Tibial nerve (tissue), 4 donors: ENCODE measurements at regions not wholly inside any gene's neighbourhood (a gene's known extent, or its start where the extent isn't known, plus 50 kb on each side); places are given as distances from the start of the nearest gene placed in this dataset.

ENCODE experiments used
- DNase-seq, 2 donors: peaks; one replicate each; pipeline ENCODE4 v3.0.0-alpha.2; 2019; ENCODE audit warnings: low spot score in 2 of 2
- H3K27ac ChIP-seq, 4 donors: fragments of 200-600 bp; sonication (generic) in 3 of 4; one replicate each; pipeline ENCODE4 v1.5.1; 2017 to 2019; ENCODE audit warnings: mild to moderate bottlenecking in 1 of 4
- H3K27me3 ChIP-seq, 2 donors: fragments of 200-600 bp; sonication (generic) in 1 of 2; one replicate each; pipeline versions ENCODE4 v1.5.1 to v1.6.0; 2017 to 2019
- H3K36me3 ChIP-seq, 3 donors: fragments of 200-600 bp; sonication (generic); one replicate each; pipeline ENCODE4 v1.5.1; 2018 to 2019
- H3K4me1 ChIP-seq, 4 donors: fragments of 200-600 bp; sonication (generic) in 3 of 4; one replicate each; pipeline ENCODE4 v1.5.1; 2017 to 2019
- H3K4me3 ChIP-seq, 4 donors: fragments of 200-600 bp; sonication (generic) in 3 of 4; one replicate each; pipeline ENCODE4 v1.5.1; 2017 to 2019; ENCODE audit warnings: mild to moderate bottlenecking in 1 of 4, moderate library complexity in 1 of 4
- H3K9me3 ChIP-seq, 4 donors: fragments of 200-600 bp; sonication (generic) in 3 of 4; one replicate each; pipeline ENCODE4 v1.5.1; 2017 to 2019
- EP300 ChIP-seq, 2 donors: sonication (generic); formaldehyde crosslinking; IDR thresholded peaks; one replicate each; pipeline ENCODE4 v1.6.1; 2017; ENCODE audit warnings: antibody characterized with exemption in 2 of 2, mild to moderate bottlenecking in 1 of 2
- POLR2A ChIP-seq, 2 donors: fragments of 450-650 bp; IDR thresholded peaks; one replicate each; pipeline ENCODE4 v1.6.1; 2017; ENCODE audit warnings: antibody characterized with exemption in 2 of 2, mild to moderate bottlenecking in 2 of 2, moderate library complexity in 2 of 2
- WGBS, 2 donors: methylation state at CpG; one replicate each; pipeline ENCODE4 v1.1.5; 2018; 5-methylcytosine and 5-hydroxymethylcytosine counted together
- TF ChIP-seq, protein P1 (sequence below), 5 experiments: fragments of 200-600 bp in 3 of 5; fragments of 450-650 bp in 2 of 5; sonication (generic) in 3 of 5; IDR thresholded peaks; one replicate each; pipeline ENCODE4 v1.5.1; 2016 to 2019; ENCODE audit warnings: antibody characterized with exemption in 5 of 5, mild to moderate bottlenecking in 3 of 5, moderate library complexity in 2 of 5

DNA sequence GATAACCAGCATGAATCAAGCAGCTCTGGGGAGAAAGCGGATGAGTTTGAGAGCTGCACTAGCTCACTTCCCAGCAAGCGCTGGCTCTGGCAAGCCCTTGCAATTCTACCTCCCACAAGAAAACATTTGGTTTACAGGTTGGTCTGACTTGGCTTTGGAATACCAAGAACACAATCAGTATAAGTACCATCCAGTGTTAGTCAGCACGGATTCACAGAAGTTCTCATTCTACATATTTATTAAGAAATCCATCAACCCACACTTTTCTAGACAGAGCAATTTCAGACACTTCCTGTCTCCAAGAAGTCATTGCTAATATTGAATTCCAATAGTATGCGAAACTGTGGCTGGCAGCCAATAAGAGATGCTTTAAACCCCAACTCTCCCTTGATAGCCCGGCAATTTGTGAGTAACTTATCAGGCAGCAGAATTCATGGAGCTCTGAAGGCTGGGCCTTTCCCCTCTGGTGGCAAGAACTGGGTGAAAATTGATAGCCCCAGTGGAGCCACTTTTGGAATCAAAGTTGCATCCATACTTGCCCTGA, 59.4 kb upstream of the WASF3 start:
- H3K4me1 ChIP-seq, result peaks cover 0 to 18% (median 0%) of the 10 kb centered on the region in 4 donors
- H3K9me3 ChIP-seq, result no peaks in the 10 kb centered on the region
- no peaks in the 10 kb centered on the region for H3K36me3 ChIP-seq
- TF ChIP-seq POLR2A (IDR thresholded peaks at IDR 0.05), result no peak
- TF ChIP-seq, protein P1, sequence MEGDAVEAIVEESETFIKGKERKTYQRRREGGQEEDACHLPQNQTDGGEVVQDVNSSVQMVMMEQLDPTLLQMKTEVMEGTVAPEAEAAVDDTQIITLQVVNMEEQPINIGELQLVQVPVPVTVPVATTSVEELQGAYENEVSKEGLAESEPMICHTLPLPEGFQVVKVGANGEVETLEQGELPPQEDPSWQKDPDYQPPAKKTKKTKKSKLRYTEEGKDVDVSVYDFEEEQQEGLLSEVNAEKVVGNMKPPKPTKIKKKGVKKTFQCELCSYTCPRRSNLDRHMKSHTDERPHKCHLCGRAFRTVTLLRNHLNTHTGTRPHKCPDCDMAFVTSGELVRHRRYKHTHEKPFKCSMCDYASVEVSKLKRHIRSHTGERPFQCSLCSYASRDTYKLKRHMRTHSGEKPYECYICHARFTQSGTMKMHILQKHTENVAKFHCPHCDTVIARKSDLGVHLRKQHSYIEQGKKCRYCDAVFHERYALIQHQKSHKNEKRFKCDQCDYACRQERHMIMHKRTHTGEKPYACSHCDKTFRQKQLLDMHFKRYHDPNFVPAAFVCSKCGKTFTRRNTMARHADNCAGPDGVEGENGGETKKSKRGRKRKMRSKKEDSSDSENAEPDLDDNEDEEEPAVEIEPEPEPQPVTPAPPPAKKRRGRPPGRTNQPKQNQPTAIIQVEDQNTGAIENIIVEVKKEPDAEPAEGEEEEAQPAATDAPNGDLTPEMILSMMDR (IDR thresholded peaks at IDR 0.05), result no peak
- TF ChIP-seq EP300 (IDR thresholded peaks at IDR 0.05), result no peak
- DNase-seq, result no peak
- H3K27me3 ChIP-seq, result no peaks in the 10 kb centered on the region
- no peak overlapping the region for H3K4me3 ChIP-seq
- WGBS, 2 donors, result 42 to 49% methylated on average over 5 of the region's 5 CpGs
- no peak overlapping the region for H3K27ac ChIP-seq

DNA sequence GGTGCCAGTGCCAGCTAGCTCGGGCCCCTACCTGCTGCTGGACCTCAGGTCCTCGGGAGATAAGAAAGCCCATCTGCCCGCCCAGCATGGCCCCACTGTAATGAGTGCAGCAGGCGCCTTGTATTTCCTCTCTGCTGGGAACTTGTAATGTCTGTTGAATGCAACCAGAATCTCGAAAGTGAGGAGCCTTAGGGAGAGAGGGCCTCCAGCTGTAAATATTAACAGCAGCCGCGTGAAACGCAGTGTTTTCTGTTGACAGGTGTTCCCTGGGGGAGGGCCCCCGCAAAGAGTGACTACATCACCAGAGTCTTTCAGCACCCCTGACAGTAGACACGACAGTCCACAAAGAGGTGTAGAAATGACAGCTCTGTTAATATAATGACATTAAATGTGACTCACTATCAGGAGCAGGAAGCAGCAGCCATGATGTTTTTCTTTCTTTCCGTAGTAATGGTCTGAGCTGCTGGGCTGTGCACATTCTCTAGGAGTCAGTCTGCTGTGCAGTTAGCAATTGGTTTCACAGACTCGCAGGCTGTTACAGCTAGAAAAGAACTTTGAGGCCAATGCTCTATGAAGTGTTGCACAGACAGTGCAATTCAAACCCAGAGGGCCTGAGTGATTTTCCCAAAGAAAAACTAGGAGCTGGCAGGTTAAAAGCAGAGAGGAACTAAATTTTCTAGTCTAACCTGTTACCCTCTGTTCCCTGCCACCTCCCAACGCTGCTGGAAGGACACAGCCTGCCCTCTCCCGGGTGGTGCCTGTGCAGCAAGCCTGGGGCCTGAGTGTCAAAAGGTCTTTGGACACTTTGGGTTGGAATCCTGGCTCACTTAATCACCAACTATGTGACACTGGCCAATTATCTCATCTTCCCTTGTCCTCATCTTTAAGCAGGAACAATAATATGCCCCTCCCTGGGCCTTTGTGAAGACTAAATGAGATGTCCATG, 58.6 kb upstream of the WASF3 start:
- Histone ChIP-seq H3K27ac (no peak overlapping the region), H3K4me1 (peaks cover 0 to 18% (median 0%) of the 10 kb centered on the region in 4 donors), H3K4me3 (no peak overlapping the region), H3K27me3 (no peaks in the 10 kb centered on the region), H3K36me3 (no peaks in the 10 kb centered on the region), H3K9me3 (no peaks in the 10 kb centered on the region)
- no peak for DNase-seq
- 43 to 44% methylated on average over 12 to 14 of the region's 14 CpGs for WGBS, 2 donors
- no peak for TF ChIP-seq EP300 (IDR thresholded peaks at IDR 0.05)
- TF ChIP-seq, protein P1 (IDR thresholded peaks at IDR 0.05), result no peak
- no peak for TF ChIP-seq POLR2A (IDR thresholded peaks at IDR 0.05)

DNA sequence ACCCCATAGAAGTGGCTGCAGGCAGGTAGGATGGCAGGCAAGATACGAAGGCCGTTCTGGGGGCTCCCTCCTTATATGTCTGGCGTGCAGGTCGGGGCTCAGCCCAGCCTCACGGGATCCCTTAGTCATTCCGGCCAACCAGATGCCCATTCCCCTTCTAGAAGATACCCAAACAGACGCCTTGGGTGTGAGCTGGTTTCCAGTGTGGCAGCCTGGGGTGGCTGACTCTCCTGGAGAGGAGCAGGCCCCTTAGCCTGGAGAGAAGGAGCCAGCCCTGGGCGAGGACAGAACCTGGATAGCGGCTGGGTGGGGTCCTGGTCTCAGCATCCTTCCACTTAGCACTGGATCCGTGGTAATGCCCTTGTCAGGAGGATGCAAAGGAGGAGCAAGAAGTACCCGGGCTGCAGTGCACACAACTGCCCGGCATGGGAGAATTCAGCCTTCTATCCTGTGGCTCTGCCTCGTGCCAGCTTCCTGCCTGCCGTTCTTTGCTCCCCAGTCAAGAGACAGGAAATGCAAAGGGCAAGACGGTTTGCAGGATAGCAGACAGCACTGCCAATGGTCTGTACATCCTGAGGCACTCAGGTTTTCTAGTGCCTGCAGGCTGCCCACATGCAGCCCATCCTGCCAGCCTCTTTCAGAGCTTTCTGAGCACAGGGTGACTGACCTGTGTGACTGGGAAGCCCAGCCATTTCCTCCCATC, 56.7 kb upstream of the WASF3 start:
- DNase-seq, result no peak
- TF ChIP-seq EP300 (IDR thresholded peaks at IDR 0.05) (no peak), POLR2A (IDR thresholded peaks at IDR 0.05) (no peak)
- TF ChIP-seq, protein P1 (IDR thresholded peaks at IDR 0.05), result no peak
- no peak overlapping the region for H3K4me3 ChIP-seq
- H3K4me1 ChIP-seq, result peaks cover 0 to 18% (median 0%) of the 10 kb centered on the region in 4 donors
- H3K9me3 ChIP-seq, result no peaks in the 10 kb centered on the region
- WGBS, 2 donors, result 71 to 77% methylated on average over 15 of the region's 15 CpGs
- H3K36me3 ChIP-seq, result no peaks in the 10 kb centered on the region
- no peaks in the 10 kb centered on the region for H3K27me3 ChIP-seq
- H3K27ac ChIP-seq, result no peak overlapping the region

DNA sequence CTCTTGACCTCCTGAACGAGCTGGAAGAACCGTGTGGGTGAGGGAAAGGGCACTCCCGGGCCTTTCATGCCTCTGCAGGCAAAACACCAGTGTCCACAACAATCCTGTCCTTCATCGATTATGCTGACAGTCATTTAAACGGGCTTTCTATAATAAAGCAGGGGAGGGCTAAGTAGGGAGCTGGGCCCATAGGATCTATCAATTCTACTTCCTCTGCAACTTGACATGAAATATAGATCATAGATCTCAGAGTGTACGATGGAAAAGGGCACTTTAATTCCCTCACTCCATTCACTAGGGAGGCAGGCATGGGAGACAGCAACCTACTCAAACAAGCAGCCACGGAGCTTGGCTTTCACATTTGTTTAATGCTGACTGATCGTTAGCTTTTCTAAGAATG, 55.8 kb upstream of the WASF3 start:
- no peak for TF ChIP-seq EP300 (IDR thresholded peaks at IDR 0.05)
- TF ChIP-seq, protein P1 (IDR thresholded peaks at IDR 0.05), result no peak
- TF ChIP-seq POLR2A (IDR thresholded peaks at IDR 0.05), result no peak
- H3K4me1 ChIP-seq, result peaks cover 0 to 15% (median 0%) of the 10 kb centered on the region in 4 donors
- DNase-seq, result no peak
- no peaks in the 10 kb centered on the region for H3K27me3 ChIP-seq
- H3K4me3 ChIP-seq, result no peak overlapping the region
- H3K36me3 ChIP-seq, result no peaks in the 10 kb centered on the region
- H3K27ac ChIP-seq, result no peak overlapping the region
- no peaks in the 10 kb centered on the region for H3K9me3 ChIP-seq
- 29% methylated on average over 8 of the region's 8 CpGs for WGBS, 2 donors
